ENCODE measurements at regions not wholly inside any gene's neighbourhood (a gene's known extent, or its start where the extent isn't known, plus 50 kb on each side); places are given as distances from the start of the nearest gene placed in this dataset.
A peak's percentile ranks its signal among the peaks of the same experiment; 100 is the strongest.
"Not testable (repeated sequence)": the region's sequence is repeated elsewhere in the genome, so short reads cannot be mapped to it uniquely, and the experiment has no call there.

DNA sequence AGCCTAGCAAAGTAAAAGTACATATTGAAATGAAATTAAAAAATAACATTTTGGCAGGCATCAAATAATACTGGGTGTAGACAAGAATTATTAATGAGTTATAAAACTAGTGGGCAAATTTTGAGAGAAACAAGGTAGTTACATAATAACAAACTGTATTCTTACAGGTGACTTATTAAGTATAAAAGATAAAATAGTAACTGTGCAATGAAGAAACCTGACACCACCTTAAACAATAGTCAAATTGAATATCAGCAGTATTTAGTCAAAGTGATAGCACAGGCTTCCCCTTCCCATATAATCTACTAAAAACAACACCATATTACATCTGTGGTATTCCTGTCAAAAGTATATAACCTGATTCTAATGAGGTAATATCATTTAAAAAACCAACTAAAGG, 1099.8 kb upstream of the CRIM1 start:
- Histone ChIP-seq H3K27me3 (ENCODE audit: insufficient read depth, low read length) (no peaks in the 10 kb centered on the region), H3K27ac (ENCODE audit: low read length) (no peak overlapping the region), H3K9ac (ENCODE audit: low read depth, low read length) (no peak overlapping the region), H3K4me1 (ENCODE audit: insufficient read depth, low read length) (no peaks in the 10 kb centered on the region), H3K9me3 (ENCODE audit: insufficient read depth, low read depth, low read length) (no peaks in the 10 kb centered on the region), H3K4me3 (ENCODE audit: low read length) (no peak overlapping the region), H3K36me3 (ENCODE audit: insufficient read depth, low read depth, low read length) (no peaks in the 10 kb centered on the region)

DNA sequence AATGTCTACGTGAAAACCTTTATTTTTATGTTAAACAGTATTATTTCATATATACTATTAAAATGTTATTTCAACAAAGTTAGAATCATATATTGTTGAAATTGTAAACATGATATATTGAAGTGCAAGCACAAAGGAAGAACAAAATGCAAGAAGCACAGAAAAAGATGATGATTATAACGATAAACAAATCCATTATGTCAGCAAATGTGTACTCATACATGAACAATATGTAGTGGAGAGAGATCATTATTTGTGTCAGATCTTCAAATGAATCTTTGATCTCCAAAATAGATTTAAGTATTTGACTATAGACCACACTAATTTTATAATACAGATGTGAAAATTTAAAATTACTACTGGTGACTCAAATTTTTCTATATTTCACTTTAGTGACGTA, 1104.4 kb upstream of the CRIM1 start:
- Histone ChIP-seq H3K9me3 (ENCODE audit: insufficient read depth, low read depth, low read length) (peaks cover 15% of the 10 kb centered on the region), H3K27me3 (ENCODE audit: insufficient read depth, low read length) (no peaks in the 10 kb centered on the region), H3K36me3 (ENCODE audit: insufficient read depth, low read depth, low read length) (no peaks in the 10 kb centered on the region), H3K9ac (ENCODE audit: low read depth, low read length) (no peak overlapping the region), H3K4me3 (ENCODE audit: low read length) (no peak overlapping the region), H3K4me1 (ENCODE audit: insufficient read depth, low read length) (no peaks in the 10 kb centered on the region), H3K27ac (ENCODE audit: low read length) (no peak overlapping the region)

DNA sequence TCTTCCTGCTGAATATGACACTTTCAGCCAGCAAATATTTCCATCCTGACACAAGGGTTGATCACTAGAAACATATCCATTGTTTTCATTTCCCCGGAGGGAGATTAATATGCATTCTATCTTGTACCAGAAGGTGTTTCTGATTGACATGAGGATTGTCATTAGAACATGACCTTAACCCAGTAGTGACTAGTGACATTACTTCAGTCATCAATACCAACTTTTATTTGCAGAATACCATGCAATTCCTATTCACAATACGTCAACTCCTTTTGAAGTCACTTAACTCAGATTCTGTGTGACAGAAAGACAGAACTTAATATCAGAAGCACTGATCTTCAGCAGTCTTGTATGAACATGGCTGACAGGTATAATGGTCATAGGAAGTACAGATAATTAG, 1108.9 kb upstream of the CRIM1 start:
- H3K27me3 ChIP-seq (ENCODE audit: insufficient read depth, low read length): no peaks in the 10 kb centered on the region
- H3K9me3 ChIP-seq (ENCODE audit: insufficient read depth, low read depth, low read length): peaks cover 15% of the 10 kb centered on the region
- H3K36me3 ChIP-seq (ENCODE audit: insufficient read depth, low read depth, low read length): no peaks in the 10 kb centered on the region
- no peak overlapping the region for H3K27ac ChIP-seq (ENCODE audit: low read length)
- no peaks in the 10 kb centered on the region for H3K4me1 ChIP-seq (ENCODE audit: insufficient read depth, low read length)
- no peak overlapping the region for H3K4me3 ChIP-seq (ENCODE audit: low read length)
- H3K9ac ChIP-seq (ENCODE audit: low read depth, low read length): no peak overlapping the region

DNA sequence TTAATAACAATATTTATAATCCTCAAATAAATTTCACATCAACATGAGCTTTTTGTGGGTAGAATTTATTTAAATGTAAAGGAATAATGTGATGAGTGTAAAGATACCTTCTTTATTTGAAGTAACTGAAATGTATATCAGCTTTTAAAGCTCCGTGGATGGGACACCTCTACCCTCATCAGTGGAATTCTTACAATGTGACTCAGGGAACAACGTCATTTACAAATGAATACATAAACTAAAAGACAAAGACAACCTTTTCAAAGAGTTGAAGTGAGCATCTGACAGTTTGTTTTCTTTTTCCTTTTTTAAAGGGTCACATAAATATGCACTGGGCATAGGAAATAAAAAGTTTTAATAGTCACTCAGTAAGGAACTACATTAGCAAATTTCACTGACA, 1127.0 kb upstream of the CRIM1 start:
- no peaks in the 10 kb centered on the region; the same call in 1 of the 2 replicates for H3K9me3 ChIP-seq (ENCODE audit: insufficient read depth, low read depth, low read length)
- H3K36me3 ChIP-seq (ENCODE audit: insufficient read depth, low read depth, low read length): no peaks in the 10 kb centered on the region
- no peak overlapping the region for H3K27ac ChIP-seq (ENCODE audit: low read length)
- no peaks in the 10 kb centered on the region for H3K27me3 ChIP-seq (ENCODE audit: insufficient read depth, low read length)
- H3K4me3 ChIP-seq (ENCODE audit: low read length): peak overlapping the region; percentile 33
- H3K9ac ChIP-seq (ENCODE audit: low read depth, low read length): no peak overlapping the region
- H3K4me1 ChIP-seq (ENCODE audit: insufficient read depth, low read length): peaks cover 15% of the 10 kb centered on the region; the same call in 1 of the 2 replicates

DNA sequence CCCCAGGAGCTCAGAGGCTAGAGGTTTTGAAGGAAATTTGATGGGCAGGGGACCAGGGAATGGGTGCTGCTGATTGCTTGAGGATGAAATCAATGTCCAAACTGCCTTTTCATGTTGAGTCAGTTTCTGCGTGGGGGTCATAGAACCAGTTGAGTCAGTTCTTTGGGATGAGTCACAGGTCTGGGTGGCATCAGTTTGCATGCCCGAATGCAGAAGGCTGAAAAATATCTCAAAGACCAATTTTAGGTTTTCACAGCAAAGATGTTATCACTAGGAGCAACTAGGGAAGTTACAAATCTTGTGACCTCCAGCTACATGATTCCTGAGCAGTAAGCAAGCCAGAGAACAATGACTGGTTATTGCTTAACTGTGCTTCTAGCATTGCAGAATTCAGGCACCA, 1135.1 kb upstream of the CRIM1 start:
- no peak overlapping the region for H3K9ac ChIP-seq (ENCODE audit: low read depth, low read length)
- H3K4me1 ChIP-seq (ENCODE audit: insufficient read depth, low read length): no peaks in the 10 kb centered on the region
- H3K9me3 ChIP-seq (ENCODE audit: insufficient read depth, low read depth, low read length): peaks cover 14% of the 10 kb centered on the region
- no peak overlapping the region for H3K27ac ChIP-seq (ENCODE audit: low read length)
- no peak overlapping the region for H3K4me3 ChIP-seq (ENCODE audit: low read length)
- no peaks in the 10 kb centered on the region for H3K36me3 ChIP-seq (ENCODE audit: insufficient read depth, low read depth, low read length)
- no peaks in the 10 kb centered on the region for H3K27me3 ChIP-seq (ENCODE audit: insufficient read depth, low read length)

DNA sequence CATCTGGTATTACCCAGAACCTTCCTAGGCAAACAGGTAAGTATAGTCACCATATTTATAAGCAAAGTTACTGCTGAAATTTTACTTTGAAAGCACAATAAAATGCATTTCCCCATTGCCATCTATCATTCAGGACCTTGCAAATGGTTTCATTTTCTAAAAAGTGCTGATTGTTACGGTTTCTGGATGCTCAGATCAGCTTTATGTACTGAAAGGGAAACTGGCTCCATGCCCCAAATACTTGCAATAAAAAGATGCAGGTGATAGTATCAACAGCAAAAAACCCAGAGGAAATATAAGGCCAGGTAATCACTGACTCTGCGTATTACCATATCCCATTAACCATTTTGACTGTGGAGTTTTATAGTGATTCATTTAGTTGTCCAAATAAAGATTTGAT, 1150.7 kb upstream of the CRIM1 start:
- Histone ChIP-seq H3K9me3 (ENCODE audit: insufficient read depth, low read depth, low read length) (no peaks in the 10 kb centered on the region), H3K4me1 (ENCODE audit: insufficient read depth, low read length) (no peaks in the 10 kb centered on the region), H3K27ac (ENCODE audit: low read length) (no peak overlapping the region), H3K4me3 (ENCODE audit: low read length) (no peak overlapping the region), H3K27me3 (ENCODE audit: insufficient read depth, low read length) (no peaks in the 10 kb centered on the region), H3K9ac (ENCODE audit: low read depth, low read length) (no peak overlapping the region), H3K36me3 (ENCODE audit: insufficient read depth, low read depth, low read length) (no peaks in the 10 kb centered on the region)

DNA sequence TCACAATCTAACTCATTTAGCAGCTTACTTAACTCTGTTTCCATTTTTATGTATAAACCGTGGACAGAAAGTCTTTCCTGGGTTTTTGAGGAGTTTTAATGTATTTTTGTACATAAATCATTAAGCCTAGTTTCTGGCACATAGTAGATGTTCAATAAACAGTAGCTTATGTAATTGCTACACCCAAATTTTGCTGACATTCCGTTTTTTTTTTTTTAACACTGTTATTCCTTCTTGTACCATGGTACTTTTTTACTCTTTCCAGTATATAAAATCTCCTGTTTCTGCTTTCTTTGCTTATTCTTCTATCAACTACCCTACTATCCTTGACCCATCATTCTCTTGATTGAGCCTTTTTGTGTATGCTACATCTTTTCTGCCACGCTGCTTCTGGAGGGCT, 1151.3 kb upstream of the CRIM1 start:
- Histone ChIP-seq H3K9ac (ENCODE audit: low read depth, low read length) (no peak overlapping the region), H3K27ac (ENCODE audit: low read length) (no peak overlapping the region), H3K9me3 (ENCODE audit: insufficient read depth, low read depth, low read length) (no peaks in the 10 kb centered on the region)

GRCh38 chr2:35199298-35199697, 1156.3 kb upstream of the CRIM1 start:
- H3K36me3 ChIP-seq (ENCODE audit: insufficient read depth, low read depth, low read length): no peaks in the 10 kb centered on the region
- no peaks in the 10 kb centered on the region for H3K4me1 ChIP-seq (ENCODE audit: insufficient read depth, low read length)
- H3K27me3 ChIP-seq (ENCODE audit: insufficient read depth, low read length): no peaks in the 10 kb centered on the region
- no peaks in the 10 kb centered on the region for H3K9me3 ChIP-seq (ENCODE audit: insufficient read depth, low read depth, low read length)
- no peak overlapping the region for H3K9ac ChIP-seq (ENCODE audit: low read depth, low read length)
- no peak overlapping the region for H3K27ac ChIP-seq (ENCODE audit: low read length)
- no peak overlapping the region for H3K4me3 ChIP-seq (ENCODE audit: low read length)

More for the DNA sequence above, 1151.3 kb upstream of the CRIM1 start:
- H3K27me3 ChIP-seq (ENCODE audit: insufficient read depth, low read length): no peaks in the 10 kb centered on the region
- H3K4me3 ChIP-seq (ENCODE audit: low read length): no peak overlapping the region
- H3K4me1 ChIP-seq (ENCODE audit: insufficient read depth, low read length): no peaks in the 10 kb centered on the region
- H3K36me3 ChIP-seq (ENCODE audit: insufficient read depth, low read depth, low read length): no peaks in the 10 kb centered on the region

DNA sequence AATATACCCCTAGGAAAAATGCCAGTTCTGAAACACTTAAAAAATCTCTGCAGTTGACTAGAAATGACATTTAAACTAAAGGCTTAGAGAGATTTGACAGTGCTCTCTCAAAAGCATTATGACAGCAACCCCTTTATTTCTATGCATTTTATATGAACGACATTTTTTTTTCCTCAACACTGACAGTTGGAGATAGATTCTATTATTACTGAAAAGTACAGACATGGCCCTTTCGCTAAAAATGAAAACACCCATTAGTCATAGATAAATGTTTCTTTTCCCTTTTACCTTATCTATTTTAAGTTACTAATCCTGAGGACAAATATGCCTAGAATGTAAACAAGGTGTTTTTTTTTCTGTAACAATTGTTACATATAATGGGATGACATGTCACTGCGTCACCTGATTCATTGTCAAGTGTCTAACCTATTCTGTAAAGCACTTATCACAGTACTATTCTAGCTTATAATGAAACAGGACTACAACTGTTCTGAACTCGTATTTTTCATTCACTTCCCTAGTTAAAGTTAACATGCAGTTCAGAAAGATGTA, 1169.6 kb upstream of the CRIM1 start:
- Histone ChIP-seq H3K27ac (ENCODE audit: low read length) (no peak overlapping the region), H3K4me3 (ENCODE audit: low read length) (no peak overlapping the region), H3K9ac (ENCODE audit: low read depth, low read length) (no peak overlapping the region), H3K4me1 (ENCODE audit: insufficient read depth, low read length) (no peaks in the 10 kb centered on the region), H3K9me3 (ENCODE audit: insufficient read depth, low read depth, low read length) (no peaks in the 10 kb centered on the region), H3K36me3 (ENCODE audit: insufficient read depth, low read depth, low read length) (no peaks in the 10 kb centered on the region), H3K27me3 (ENCODE audit: insufficient read depth, low read length) (no peaks in the 10 kb centered on the region)

DNA sequence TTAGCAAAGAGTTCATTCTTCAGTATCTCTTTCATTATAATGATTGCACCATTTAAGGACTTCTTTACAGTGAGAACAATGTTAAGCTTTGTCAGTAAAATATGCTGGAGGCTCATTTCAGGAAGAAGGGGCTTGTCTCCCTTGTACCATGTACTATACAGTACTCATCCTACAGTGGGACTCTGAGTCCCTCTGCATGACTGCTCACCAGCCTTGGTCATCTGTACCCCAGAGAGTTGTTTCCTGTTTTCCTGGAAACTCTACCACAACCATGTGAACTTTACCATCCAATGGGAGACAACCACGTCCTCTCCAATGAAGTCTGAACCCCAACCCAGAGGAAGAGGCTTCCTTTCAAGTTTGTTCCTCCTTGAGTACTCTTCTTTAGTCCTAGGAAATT, 1171.1 kb upstream of the CRIM1 start:
- Histone ChIP-seq H3K9ac (ENCODE audit: low read depth, low read length) (no peak overlapping the region), H3K4me3 (ENCODE audit: low read length) (no peak overlapping the region), H3K27me3 (ENCODE audit: insufficient read depth, low read length) (no peaks in the 10 kb centered on the region; the same call in 1 of the 2 replicates), H3K27ac (ENCODE audit: low read length) (no peak overlapping the region), H3K9me3 (ENCODE audit: insufficient read depth, low read depth, low read length) (no peaks in the 10 kb centered on the region), H3K36me3 (ENCODE audit: insufficient read depth, low read depth, low read length) (no peaks in the 10 kb centered on the region), H3K4me1 (ENCODE audit: insufficient read depth, low read length) (no peaks in the 10 kb centered on the region)

GRCh38 chr2:35176726-35177125, 1178.9 kb upstream of the CRIM1 start:
- peaks cover 55% of the 10 kb centered on the region; the same call in 1 of the 2 replicates for H3K27me3 ChIP-seq (ENCODE audit: insufficient read depth, low read length)
- H3K4me3 ChIP-seq (ENCODE audit: low read length); H3K4me1 ChIP-seq (ENCODE audit: insufficient read depth, low read length): not testable (repeated sequence)

DNA sequence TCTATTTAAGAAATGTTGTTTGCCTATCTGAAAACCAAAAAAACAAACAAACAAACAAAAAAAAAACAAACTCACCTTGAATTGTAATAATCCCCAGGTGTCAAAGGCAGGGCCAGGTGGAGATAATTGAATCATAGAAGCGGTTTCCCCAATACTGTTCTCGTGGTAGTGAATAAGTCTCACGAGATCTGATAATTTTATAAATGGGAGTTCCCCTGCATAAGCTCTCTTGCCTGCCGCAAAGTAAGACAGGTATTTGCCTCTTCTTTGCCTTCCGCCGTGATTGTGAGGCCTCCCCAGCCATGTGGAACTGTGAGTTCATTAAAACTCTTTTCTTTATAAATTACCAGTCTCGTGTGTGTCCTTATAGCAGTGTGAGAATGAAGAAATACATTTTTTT, 1180.7 kb upstream of the CRIM1 start:
- H3K36me3 ChIP-seq (ENCODE audit: insufficient read depth, low read depth, low read length): no peaks in the 10 kb centered on the region
- H3K9ac ChIP-seq (ENCODE audit: low read depth, low read length): no peak overlapping the region
- H3K4me1 ChIP-seq (ENCODE audit: insufficient read depth, low read length): no peaks in the 10 kb centered on the region
- peaks cover 55% of the 10 kb centered on the region; the same call in 1 of the 2 replicates for H3K27me3 ChIP-seq (ENCODE audit: insufficient read depth, low read length)
- no peak overlapping the region for H3K4me3 ChIP-seq (ENCODE audit: low read length)
- H3K9me3 ChIP-seq (ENCODE audit: insufficient read depth, low read depth, low read length): no peaks in the 10 kb centered on the region
- no peak overlapping the region for H3K27ac ChIP-seq (ENCODE audit: low read length)

More at GRCh38 chr2:35176726-35177125, 1178.9 kb upstream of the CRIM1 start:
- H3K9ac ChIP-seq (ENCODE audit: low read depth, low read length); H3K9me3 ChIP-seq (ENCODE audit: insufficient read depth, low read depth, low read length); H3K36me3 ChIP-seq (ENCODE audit: insufficient read depth, low read depth, low read length); H3K27ac ChIP-seq (ENCODE audit: low read length): not testable (repeated sequence)

Data from iPS-20b (cell line).